SU-DHL-6 (cell line): ENCODE measurements at regions not wholly inside any gene's neighbourhood (a gene's known extent, or its start where the extent isn't known, plus 50 kb on each side); places are given as distances from the start of the nearest gene placed in this dataset.

Experiments
- EZH2phosphoT487 ChIP-seq: fragments of 200-600 bp; sonication (generic), shearing (Covaris generic); conservative IDR thresholded peaks from 2 replicates; pipeline ENCODE4 v1.6.1; 2018; ENCODE audit warnings: mild to moderate bottlenecking, antibody characterized with exemption, low read length, moderate library complexity, mixed read lengths
- TF ChIP-seq, protein P1 (sequence below): fragments of 200-600 bp; sonication (generic); IDR thresholded peaks from one replicate; pipeline ENCODE4 v1.5.1; 2017; ENCODE audit warnings: antibody characterized with exemption, mild to moderate bottlenecking, low read length, moderate library complexity; ENCODE audit not compliant: insufficient read depth, poor library complexity, severe bottlenecking

- no peak for TF ChIP-seq EZH2phosphoT487
- TF ChIP-seq, protein P1, sequence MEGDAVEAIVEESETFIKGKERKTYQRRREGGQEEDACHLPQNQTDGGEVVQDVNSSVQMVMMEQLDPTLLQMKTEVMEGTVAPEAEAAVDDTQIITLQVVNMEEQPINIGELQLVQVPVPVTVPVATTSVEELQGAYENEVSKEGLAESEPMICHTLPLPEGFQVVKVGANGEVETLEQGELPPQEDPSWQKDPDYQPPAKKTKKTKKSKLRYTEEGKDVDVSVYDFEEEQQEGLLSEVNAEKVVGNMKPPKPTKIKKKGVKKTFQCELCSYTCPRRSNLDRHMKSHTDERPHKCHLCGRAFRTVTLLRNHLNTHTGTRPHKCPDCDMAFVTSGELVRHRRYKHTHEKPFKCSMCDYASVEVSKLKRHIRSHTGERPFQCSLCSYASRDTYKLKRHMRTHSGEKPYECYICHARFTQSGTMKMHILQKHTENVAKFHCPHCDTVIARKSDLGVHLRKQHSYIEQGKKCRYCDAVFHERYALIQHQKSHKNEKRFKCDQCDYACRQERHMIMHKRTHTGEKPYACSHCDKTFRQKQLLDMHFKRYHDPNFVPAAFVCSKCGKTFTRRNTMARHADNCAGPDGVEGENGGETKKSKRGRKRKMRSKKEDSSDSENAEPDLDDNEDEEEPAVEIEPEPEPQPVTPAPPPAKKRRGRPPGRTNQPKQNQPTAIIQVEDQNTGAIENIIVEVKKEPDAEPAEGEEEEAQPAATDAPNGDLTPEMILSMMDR: no peak
These were observed 91.9 kb upstream of the LRP1B start for GRCh38 chr2:142222715-142223114.
